Activated B cell treated with CpG ODN at 0.5 μM for 24 hours (primary cell): ENCODE measurements at regions not wholly inside any gene's neighbourhood (a gene's known extent, or its start where the extent isn't known, plus 50 kb on each side); places are given as distances from the start of the nearest gene placed in this dataset.
"Not testable (repeated sequence)": the region's sequence is repeated elsewhere in the genome, so short reads cannot be mapped to it uniquely, and the experiment has no call there.

ENCODE experiments used
- ATAC-seq: fragments of 200-7000 bp; cut with Tn5 transposase; one replicate; pipeline ENCODE4 v1.10.0; 2021; ENCODE audit warnings: low read depth, mild to moderate bottlenecking, moderate library complexity
- CTCF ChIA-PET: fragments of 350-600 bp; sonication (Branson Sonifier 250); formaldehyde crosslinking; loops from one replicate; lab custom pipeline; 2021; ENCODE audit warnings: antibody characterized with exemption; lab: Charles Lee
- POLR2A ChIA-PET: fragments of 350-600 bp; sonication (Branson Sonifier 250); formaldehyde crosslinking; loops from one replicate; lab custom pipeline; 2021; ENCODE audit warnings: antibody characterized with exemption; lab: Charles Lee
- DNase-seq: peaks from one replicate; pipeline ENCODE4 v3.0.0; 2022
- H3K27ac Mint-ChIP-seq: one replicate; pipeline ENCODE4 v1.8.0; 2020; ENCODE audit warnings: mixed read lengths
- H3K27me3 Mint-ChIP-seq: one replicate; pipeline ENCODE4 v1.8.0; 2021; ENCODE audit warnings: mixed read lengths
- H3K36me3 Mint-ChIP-seq: one replicate; pipeline ENCODE4 v1.8.0; 2021; ENCODE audit warnings: low read depth, mixed read lengths
- H3K4me1 Mint-ChIP-seq: one replicate; pipeline ENCODE4 v1.8.0; 2021; ENCODE audit warnings: mixed read lengths
- H3K4me3 Mint-ChIP-seq: one replicate; pipeline ENCODE4 v1.8.0; 2020; ENCODE audit warnings: mild to moderate bottlenecking, mixed read lengths
- H3K9me3 Mint-ChIP-seq: one replicate; pipeline ENCODE4 v1.8.0; 2020; ENCODE audit warnings: mixed read lengths
- CTCF ChIP-seq: fragments of 200-600 bp; IDR thresholded peaks from one replicate; pipeline ENCODE4 v1.8.0; 2022; ENCODE audit warnings: antibody characterized with exemption, mild to moderate bottlenecking
- intact Hi-C: fragments of 100-400 bp; cut with micrococcal nuclease; formaldehyde crosslinking; loops from one replicate; pipeline ENCODE4 v1.15.1; 2024

- no peak for TF ChIP-seq CTCF
- H3K27me3 Mint-ChIP-seq: peaks cover 4% of the 10 kb centered on the region
- no peak overlapping the region for H3K4me3 Mint-ChIP-seq
- H3K27ac Mint-ChIP-seq: no peak overlapping the region
- peaks cover 2% of the 10 kb centered on the region for H3K9me3 Mint-ChIP-seq
- CTCF ChIA-PET: no interaction called here
- no peaks in the 10 kb centered on the region for H3K36me3 Mint-ChIP-seq
- ATAC-seq (no peak), DNase-seq (no peak)
- H3K4me1 Mint-ChIP-seq: peaks cover 21% of the 10 kb centered on the region
- intact Hi-C loops: no loop called here
- POLR2A ChIA-PET: no interaction called here
Observed at GRCh38 chr18:60248336-60249330, 123.9 kb downstream of the MC4R start.

- Mint-ChIP-seq H3K36me3 (no peaks in the 10 kb centered on the region), H3K27me3 (peaks cover 9% of the 10 kb centered on the region), H3K27ac (no peak overlapping the region), H3K4me3 (no peak overlapping the region), H3K4me1 (peaks cover 21% of the 10 kb centered on the region), H3K9me3 (peaks cover 2% of the 10 kb centered on the region)
- ChIA-PET CTCF (no interaction called here), POLR2A (no interaction called here)
- ATAC-seq (no peak), DNase-seq (no peak)
- no peak for TF ChIP-seq CTCF
- intact Hi-C loops: no loop called here
Observed at GRCh38 chr18:60247103-60247502, 125.5 kb downstream of the MC4R start.

- H3K9me3 Mint-ChIP-seq: peaks cover 2% of the 10 kb centered on the region
- no peak overlapping the region for H3K4me3 Mint-ChIP-seq
- ATAC-seq (no peak), DNase-seq (no peak)
- H3K4me1 Mint-ChIP-seq: peaks cover 21% of the 10 kb centered on the region
- no peaks in the 10 kb centered on the region for H3K36me3 Mint-ChIP-seq
- ChIA-PET POLR2A (no interaction called here), CTCF (no interaction called here)
- peaks cover 9% of the 10 kb centered on the region for H3K27me3 Mint-ChIP-seq
- no peak overlapping the region for H3K27ac Mint-ChIP-seq
- intact Hi-C loops: no loop called here
- no peak for TF ChIP-seq CTCF
Observed at GRCh38 chr18:60246606-60247005, 126.0 kb downstream of the MC4R start.

GRCh38 chr18:60245096-60245495 is 127.5 kb downstream of the MC4R start:
- Mint-ChIP-seq H3K27ac (no peak overlapping the region), H3K9me3 (peaks cover 2% of the 10 kb centered on the region), H3K27me3 (peaks cover 11% of the 10 kb centered on the region), H3K4me3 (no peak overlapping the region), H3K4me1 (peaks cover 21% of the 10 kb centered on the region), H3K36me3 (no peaks in the 10 kb centered on the region)
- no peak for ATAC-seq
- ChIA-PET POLR2A (no interaction called here), CTCF (no interaction called here)
- DNase-seq: no peak
- intact Hi-C loops: no loop called here
- TF ChIP-seq CTCF: no peak

- H3K9me3 Mint-ChIP-seq, H3K27ac Mint-ChIP-seq, ATAC-seq, intact Hi-C loops, H3K4me3 Mint-ChIP-seq, H3K4me1 Mint-ChIP-seq, H3K36me3 Mint-ChIP-seq, DNase-seq, POLR2A ChIA-PET, CTCF ChIA-PET: not testable (repeated sequence)
- H3K27me3 Mint-ChIP-seq: peaks cover 12% of the 10 kb centered on the region
Observed at GRCh38 chr18:60239024-60239710, 133.4 kb downstream of the MC4R start.
